ENCODE measurements at regions not wholly inside any gene's neighbourhood (a gene's known extent, or its start where the extent isn't known, plus 50 kb on each side); places are given as distances from the start of the nearest gene placed in this dataset.

DNA sequence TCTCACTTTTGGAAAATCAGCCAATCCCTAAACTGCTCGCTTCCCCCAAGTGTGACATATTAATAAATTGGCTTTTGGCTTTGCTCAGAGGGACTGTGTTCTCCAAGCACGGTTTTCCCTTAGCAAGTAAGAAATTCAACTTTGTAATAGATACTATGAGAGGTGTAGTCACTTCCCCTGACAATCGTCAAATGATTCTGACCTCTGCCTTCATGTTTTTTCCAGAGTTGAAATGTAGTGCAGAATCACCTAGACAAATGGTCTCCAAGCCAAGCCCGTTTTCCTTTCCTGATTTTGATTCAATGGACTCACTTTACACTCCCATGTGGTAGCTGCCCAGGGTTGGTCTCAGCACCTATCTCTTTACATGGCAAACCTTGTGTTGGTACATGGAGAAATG is 99.1 kb downstream of the ARL4A start:
- no peak for TF ChIP-seq BHLHE40 (IDR thresholded peaks at IDR 0.05; ENCODE audit: borderline replicate concordance)
- TF ChIP-seq FOXA1 (IDR thresholded peaks at IDR 0.05): no peak
- no peak for TF ChIP-seq FOXM1 (IDR thresholded peaks at IDR 0.05; ENCODE audit: borderline replicate concordance)
- no peak for TF ChIP-seq SP1 (IDR thresholded peaks at IDR 0.05)
- no peak for TF ChIP-seq FOXK2 (IDR thresholded peaks at IDR 0.05)
- TF ChIP-seq L3MBTL2 (conservative IDR thresholded peaks at IDR 0.05): no peak
- no peak for TF ChIP-seq ELF4 (IDR thresholded peaks at IDR 0.05)

All from HEK293T (cell line).